ENCODE measurements at regions not wholly inside any gene's neighbourhood (a gene's known extent, or its start where the extent isn't known, plus 50 kb on each side); places are given as distances from the start of the nearest gene placed in this dataset.

- TF ChIP-seq CTCF (IDR thresholded peaks at IDR 0.05) = no peak
- TF ChIP-seq POLR2A (IDR thresholded peaks at IDR 0.05) = no peak
- no peak for TF ChIP-seq POLR2AphosphoS5 (IDR thresholded peaks at IDR 0.05)
These were observed 129.2 kb downstream of the AQP4 start for GRCh38 chr18:26736301-26736700.
